Thyroid gland (tissue), 4 donors: ENCODE measurements at regions not wholly inside any gene's neighbourhood (a gene's known extent, or its start where the extent isn't known, plus 50 kb on each side); places are given as distances from the start of the nearest gene placed in this dataset.

ENCODE experiments used
- CTCF ChIP-seq, 6 experiments: fragments of 200-600 bp in 3 of 6; fragments of 450-650 bp in 3 of 6; sonication (generic) in 3 of 6; IDR thresholded peaks; one replicate each; pipeline ENCODE4 v1.5.1; 2016 to 2019; ENCODE audit warnings: antibody characterized with exemption in 6 of 6, mild to moderate bottlenecking in 2 of 6, inconsistent platforms in 1 of 6, moderate library complexity in 1 of 6
- POLR2A ChIP-seq, 2 donors: fragments of 450-650 bp; IDR thresholded peaks; one replicate each; pipeline ENCODE4 v1.6.1; 2017; ENCODE audit warnings: antibody characterized with exemption in 2 of 2, mild to moderate bottlenecking in 2 of 2, moderate library complexity in 1 of 2

GRCh38 chrX:148229801-148230303, 248.7 kb downstream of the FMR1NB start:
- no peak for TF ChIP-seq CTCF (IDR thresholded peaks at IDR 0.05)
- TF ChIP-seq POLR2A (IDR thresholded peaks at IDR 0.05) = no peak
